Omental fat pad (tissue), 3 donors: ENCODE measurements at regions not wholly inside any gene's neighbourhood (a gene's known extent, or its start where the extent isn't known, plus 50 kb on each side); places are given as distances from the start of the nearest gene placed in this dataset.

Source experiments
- ATAC-seq: fragments of 150-250 bp; one replicate; pipeline ENCODE4 v1.9.1; 2016; ENCODE audit warnings: mild to moderate bottlenecking, moderate library complexity; ENCODE audit not compliant: low FRiP score
- DNase-seq: peaks from one replicate; pipeline ENCODE4 v3.0.0-alpha.2; 2019; ENCODE audit warnings: low spot score
- TF ChIP-seq, protein P1 (sequence below), 3 donors: fragments of 450-650 bp; IDR thresholded peaks; one replicate each; pipeline ENCODE4 v1.5.1; 2016 to 2017; ENCODE audit warnings: antibody characterized with exemption in 3 of 3, mild to moderate bottlenecking in 3 of 3, moderate library complexity in 2 of 3

DNA sequence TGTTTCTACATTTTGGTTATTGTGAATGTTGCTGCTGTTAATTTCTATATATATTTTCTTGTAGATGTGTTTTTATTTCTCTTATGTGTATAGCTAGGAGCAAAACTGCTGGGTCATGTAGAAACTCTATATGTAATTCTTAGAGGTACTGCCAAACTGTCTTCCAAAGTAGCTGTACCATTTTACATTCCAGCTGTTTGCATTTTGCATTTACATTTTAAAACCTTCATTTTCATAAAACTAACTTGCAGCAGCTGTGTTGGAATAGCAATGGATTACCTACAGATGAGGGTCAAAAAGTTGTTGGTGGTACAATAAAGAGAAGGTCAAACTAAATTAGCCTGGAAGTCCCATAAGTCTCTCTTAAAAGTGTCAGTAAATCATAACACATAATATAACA is 1109.7 kb downstream of the FLRT2 start:
- ATAC-seq (no peak), DNase-seq (no peak)
- TF ChIP-seq, protein P1, sequence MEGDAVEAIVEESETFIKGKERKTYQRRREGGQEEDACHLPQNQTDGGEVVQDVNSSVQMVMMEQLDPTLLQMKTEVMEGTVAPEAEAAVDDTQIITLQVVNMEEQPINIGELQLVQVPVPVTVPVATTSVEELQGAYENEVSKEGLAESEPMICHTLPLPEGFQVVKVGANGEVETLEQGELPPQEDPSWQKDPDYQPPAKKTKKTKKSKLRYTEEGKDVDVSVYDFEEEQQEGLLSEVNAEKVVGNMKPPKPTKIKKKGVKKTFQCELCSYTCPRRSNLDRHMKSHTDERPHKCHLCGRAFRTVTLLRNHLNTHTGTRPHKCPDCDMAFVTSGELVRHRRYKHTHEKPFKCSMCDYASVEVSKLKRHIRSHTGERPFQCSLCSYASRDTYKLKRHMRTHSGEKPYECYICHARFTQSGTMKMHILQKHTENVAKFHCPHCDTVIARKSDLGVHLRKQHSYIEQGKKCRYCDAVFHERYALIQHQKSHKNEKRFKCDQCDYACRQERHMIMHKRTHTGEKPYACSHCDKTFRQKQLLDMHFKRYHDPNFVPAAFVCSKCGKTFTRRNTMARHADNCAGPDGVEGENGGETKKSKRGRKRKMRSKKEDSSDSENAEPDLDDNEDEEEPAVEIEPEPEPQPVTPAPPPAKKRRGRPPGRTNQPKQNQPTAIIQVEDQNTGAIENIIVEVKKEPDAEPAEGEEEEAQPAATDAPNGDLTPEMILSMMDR (IDR thresholded peaks at IDR 0.05), result no peak

DNA sequence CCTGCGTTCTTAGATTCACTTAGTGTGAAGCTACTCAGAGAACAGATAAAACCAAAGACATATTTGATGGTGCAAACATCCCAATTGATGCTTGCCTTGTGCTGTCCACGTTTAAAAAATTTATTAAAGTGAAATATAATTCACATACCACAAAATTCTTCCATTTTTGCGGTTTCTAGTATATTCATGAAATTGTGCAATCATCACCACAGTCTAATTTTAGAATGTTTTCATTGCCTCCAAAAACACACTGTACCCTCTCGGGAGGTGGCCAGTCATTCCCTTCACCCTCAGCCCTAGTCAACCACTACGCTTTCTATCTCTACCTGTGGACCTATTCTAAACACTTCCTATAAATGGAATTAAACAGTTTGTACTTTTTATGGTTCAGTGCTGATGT is 1109.2 kb downstream of the FLRT2 start:
- DNase-seq, result no peak
- TF ChIP-seq, protein P1 (IDR thresholded peaks at IDR 0.05), result no peak
- ATAC-seq, result no peak

DNA sequence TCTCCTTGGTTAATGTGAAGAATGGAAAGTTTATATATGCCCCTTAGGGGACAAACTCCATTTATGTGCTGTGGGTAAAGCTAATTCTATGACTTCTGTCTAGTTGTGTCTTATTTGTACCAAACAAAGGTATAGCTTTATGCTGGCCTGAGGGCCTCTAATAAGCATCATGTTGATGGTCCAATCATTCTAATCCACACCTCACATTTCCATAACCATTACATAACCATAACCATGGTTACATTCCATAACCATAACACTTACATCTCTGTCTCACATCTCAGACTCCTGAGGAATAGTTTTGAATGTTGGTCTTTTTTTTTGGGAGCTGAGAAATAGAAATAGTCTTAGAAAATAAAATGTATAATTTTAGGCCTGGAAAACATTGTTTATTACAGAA is 1097.1 kb downstream of the FLRT2 start:
- TF ChIP-seq, protein P1 (IDR thresholded peaks at IDR 0.05), result no peak
- ATAC-seq, result no peak
- DNase-seq, result no peak

DNA sequence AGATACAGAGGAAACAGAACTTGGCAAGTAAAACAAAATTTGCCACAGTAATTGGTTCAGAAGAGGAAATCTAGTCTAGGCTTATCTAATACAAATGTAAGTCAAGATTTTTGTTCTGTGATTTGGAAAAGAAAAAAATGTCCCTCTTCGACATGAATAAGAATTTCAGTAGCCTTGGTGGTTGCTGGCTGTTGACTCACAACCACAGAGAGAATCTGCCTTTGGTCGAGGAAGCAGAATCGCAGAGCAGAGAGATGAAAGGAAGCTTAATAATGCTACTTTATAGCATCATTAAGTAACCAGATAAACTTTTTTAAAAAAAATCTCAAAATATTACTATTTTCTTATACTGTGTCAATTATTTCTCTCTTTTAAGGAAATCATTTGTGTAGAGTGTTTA is 1096.6 kb downstream of the FLRT2 start:
- DNase-seq (no peak), ATAC-seq (no peak)
- TF ChIP-seq, protein P1 (IDR thresholded peaks at IDR 0.05), result no peak

DNA sequence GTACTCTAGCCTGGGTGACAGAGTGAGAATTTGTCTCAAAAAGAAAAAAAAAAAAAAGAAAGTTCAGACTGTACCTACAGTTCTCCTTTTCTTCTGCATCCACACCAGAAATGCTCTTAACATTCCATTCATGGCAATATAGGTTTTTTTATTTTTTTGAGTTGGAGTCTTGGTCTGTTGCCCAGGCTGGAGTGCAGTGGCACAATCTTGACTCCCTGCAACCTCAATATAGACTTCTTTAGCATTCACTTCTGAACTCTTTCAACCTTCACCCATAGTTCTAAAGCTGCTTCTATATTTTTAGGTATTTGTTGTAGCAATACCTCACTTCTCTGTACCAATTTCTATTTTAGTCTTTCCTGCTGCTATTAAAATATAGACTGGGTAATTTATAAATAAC is 1095.7 kb downstream of the FLRT2 start:
- ATAC-seq, result no peak
- DNase-seq, result no peak
- TF ChIP-seq, protein P1 (IDR thresholded peaks at IDR 0.05), result no peak

DNA sequence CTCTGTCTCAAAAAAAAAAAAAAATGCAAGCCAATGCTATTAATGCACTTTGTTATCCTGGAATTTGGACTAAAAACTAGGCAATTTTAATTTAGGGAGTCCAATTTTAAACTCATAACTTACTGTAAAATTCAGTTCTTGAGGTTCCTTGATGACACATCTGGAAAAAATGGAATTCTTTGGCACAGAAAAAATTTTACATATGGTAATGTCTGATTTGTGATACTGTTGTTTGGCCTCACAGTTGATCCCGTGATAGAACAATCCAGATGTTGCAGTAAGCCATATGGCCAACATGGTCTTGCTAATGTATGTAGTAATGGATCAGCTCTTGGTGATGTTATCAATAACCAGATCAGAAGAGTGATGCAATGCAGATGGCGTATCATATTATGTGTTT is 1089.8 kb downstream of the FLRT2 start:
- DNase-seq (no peak), ATAC-seq (no peak)
- TF ChIP-seq, protein P1 (IDR thresholded peaks at IDR 0.05), result no peak

DNA sequence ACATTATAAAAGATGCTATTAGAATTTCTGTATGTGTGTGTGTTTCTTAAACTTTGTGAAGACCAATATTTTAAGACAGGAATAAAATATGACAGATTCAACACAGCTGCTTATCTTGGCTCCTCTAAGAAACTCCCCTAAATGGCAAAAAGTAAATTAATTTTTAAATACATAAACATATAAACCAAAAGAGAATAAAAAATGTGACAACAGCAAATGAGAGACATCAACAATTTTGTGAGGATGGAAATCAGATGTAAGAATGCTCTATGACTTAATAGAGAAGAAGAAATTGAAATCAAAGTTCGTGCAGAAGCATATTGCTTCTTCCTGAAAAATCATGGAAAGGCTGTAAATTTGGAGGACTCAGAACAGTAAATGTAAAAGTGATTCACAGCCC is 1083.8 kb downstream of the FLRT2 start:
- ATAC-seq, result no peak
- TF ChIP-seq, protein P1 (IDR thresholded peaks at IDR 0.05), result no peak
- DNase-seq, result no peak
